ENCODE measurements at regions not wholly inside any gene's neighbourhood (a gene's known extent, or its start where the extent isn't known, plus 50 kb on each side); places are given as distances from the start of the nearest gene placed in this dataset.

DNA sequence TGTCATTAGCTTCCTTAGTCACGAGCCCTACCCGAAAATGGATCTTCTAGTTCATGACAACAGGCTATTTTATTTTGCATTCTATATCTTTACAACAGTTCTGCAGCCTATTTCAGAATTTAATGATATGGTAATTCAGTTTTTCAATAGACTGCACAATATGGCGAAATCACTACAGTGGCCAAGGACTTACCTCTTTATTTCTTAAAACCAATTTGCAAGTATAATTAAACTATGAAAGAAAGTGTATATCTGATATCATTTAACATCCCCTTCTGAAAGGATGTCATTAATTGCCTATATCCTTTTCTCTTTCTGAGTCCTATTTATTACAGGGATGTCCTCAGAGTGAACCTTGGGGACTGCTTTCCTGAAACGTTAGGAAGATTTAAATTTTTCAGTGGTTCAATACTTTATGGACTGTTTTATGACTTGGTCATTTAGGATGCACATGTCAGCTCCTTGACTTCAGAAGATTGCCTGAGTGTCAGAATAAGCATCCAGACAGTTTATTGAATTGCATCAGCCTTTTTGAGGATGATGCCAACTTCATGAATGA, 190.8 kb upstream of the GEMIN8 start:
- Histone ChIP-seq H3K27me3 (ENCODE audit: control insufficient read depth, insufficient read depth, low read length) (no peaks in the 10 kb centered on the region), H3K27ac (ENCODE audit: low read length) (no peak overlapping the region), H3K36me3 (ENCODE audit: control insufficient read depth, insufficient read depth, low read length) (no peaks in the 10 kb centered on the region), H3K4me1 (ENCODE audit: control insufficient read depth, insufficient read depth, low read length) (no peaks in the 10 kb centered on the region), H3K4me3 (ENCODE audit: low read length) (no peak overlapping the region), H3K9me3 (replicated peaks; ENCODE audit: control insufficient read depth, low read depth, low read length) (no peaks in the 10 kb centered on the region)
- 9% methylated on average over 1 of the region's 4 CpGs for WGBS (ENCODE audit: insufficient coverage)
- DNase-seq, result no peak

GRCh38 chrX:14209034-14209433, 179.3 kb upstream of the GEMIN8 start:
- no peak overlapping the region for H3K4me3 ChIP-seq (ENCODE audit: low read length)
- no peak overlapping the region for H3K27ac ChIP-seq (ENCODE audit: low read length)
- no peak for DNase-seq
- peaks cover 3% of the 10 kb centered on the region for H3K27me3 ChIP-seq (ENCODE audit: control insufficient read depth, insufficient read depth, low read length)
- no peaks in the 10 kb centered on the region for H3K36me3 ChIP-seq (ENCODE audit: control insufficient read depth, insufficient read depth, low read length)
- H3K9me3 ChIP-seq (replicated peaks; ENCODE audit: control insufficient read depth, low read depth, low read length), result peaks cover 4% of the 10 kb centered on the region
- WGBS (ENCODE audit: insufficient coverage), result no CpG with 5 or more reads among the region's 3 CpGs
- H3K4me1 ChIP-seq (ENCODE audit: control insufficient read depth, insufficient read depth, low read length), result no peaks in the 10 kb centered on the region

DNA sequence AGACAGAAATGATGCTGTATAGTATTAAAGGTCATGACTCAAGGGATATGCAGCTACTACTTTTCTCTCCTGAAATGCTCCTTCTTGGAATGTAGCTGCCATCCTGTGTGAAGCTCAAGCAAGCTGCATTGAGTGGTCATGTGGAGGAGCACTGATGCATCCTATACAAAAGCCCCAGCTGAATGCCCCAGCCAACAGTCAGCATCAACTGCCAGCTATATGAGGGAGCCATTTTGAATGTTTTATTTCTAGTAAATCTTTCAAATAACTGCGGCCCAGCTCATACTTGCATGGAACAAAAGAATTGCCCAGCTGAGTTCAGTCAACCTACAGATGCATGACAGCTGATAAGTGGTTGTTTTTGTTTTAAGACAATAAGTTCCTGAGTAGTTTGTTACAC, 165.0 kb upstream of the GEMIN8 start:
- 100% methylated on average over 1 of the region's 1 CpG for WGBS (ENCODE audit: insufficient coverage)
- H3K4me3 ChIP-seq (ENCODE audit: low read length), result no peak overlapping the region
- peaks cover 2% of the 10 kb centered on the region for H3K27me3 ChIP-seq (ENCODE audit: control insufficient read depth, insufficient read depth, low read length)
- no peaks in the 10 kb centered on the region for H3K4me1 ChIP-seq (ENCODE audit: control insufficient read depth, insufficient read depth, low read length)
- no peaks in the 10 kb centered on the region for H3K36me3 ChIP-seq (ENCODE audit: control insufficient read depth, insufficient read depth, low read length)
- H3K9me3 ChIP-seq (replicated peaks; ENCODE audit: control insufficient read depth, low read depth, low read length), result no peaks in the 10 kb centered on the region
- H3K27ac ChIP-seq (ENCODE audit: low read length), result no peak overlapping the region
- DNase-seq, result no peak

GRCh38 chrX:14193547-14193946, 163.9 kb upstream of the GEMIN8 start:
- H3K4me1 ChIP-seq (ENCODE audit: control insufficient read depth, insufficient read depth, low read length), result no peaks in the 10 kb centered on the region
- no peaks in the 10 kb centered on the region for H3K36me3 ChIP-seq (ENCODE audit: control insufficient read depth, insufficient read depth, low read length)
- no peak for DNase-seq
- WGBS (ENCODE audit: insufficient coverage), result no CpG with 5 or more reads among the region's 1 CpG
- no peaks in the 10 kb centered on the region for H3K9me3 ChIP-seq (replicated peaks; ENCODE audit: control insufficient read depth, low read depth, low read length)
- peaks cover 2% of the 10 kb centered on the region for H3K27me3 ChIP-seq (ENCODE audit: control insufficient read depth, insufficient read depth, low read length)
- no peak overlapping the region for H3K27ac ChIP-seq (ENCODE audit: low read length)
- no peak overlapping the region for H3K4me3 ChIP-seq (ENCODE audit: low read length)

DNA sequence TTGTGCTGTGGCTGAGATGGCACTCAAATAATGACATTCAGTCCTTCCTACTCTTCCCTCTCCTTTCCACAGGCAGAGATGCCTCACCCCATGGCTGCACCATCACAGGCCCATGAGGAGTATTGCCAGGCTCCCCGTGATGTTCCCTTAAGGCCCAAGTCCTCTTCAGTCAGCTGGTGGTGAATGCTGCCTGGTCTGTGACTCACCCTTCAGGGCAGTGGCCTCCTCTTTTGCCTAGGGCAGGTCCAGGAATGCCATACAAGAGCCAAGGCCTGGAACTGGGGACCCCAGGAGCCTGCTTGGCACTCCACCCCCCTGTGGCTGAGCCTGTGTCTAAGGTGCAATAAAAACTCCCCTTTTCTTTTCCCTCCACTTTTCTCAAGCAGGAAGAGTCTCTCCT, 144.2 kb upstream of the GEMIN8 start:
- no peaks in the 10 kb centered on the region for H3K4me1 ChIP-seq (ENCODE audit: control insufficient read depth, insufficient read depth, low read length)
- no peak for DNase-seq
- no peaks in the 10 kb centered on the region for H3K36me3 ChIP-seq (ENCODE audit: control insufficient read depth, insufficient read depth, low read length)
- no peak overlapping the region for H3K4me3 ChIP-seq (ENCODE audit: low read length)
- peaks cover 11% of the 10 kb centered on the region for H3K27me3 ChIP-seq (ENCODE audit: control insufficient read depth, insufficient read depth, low read length)
- WGBS (ENCODE audit: insufficient coverage), result no CpG with 5 or more reads among the region's 1 CpG
- H3K27ac ChIP-seq (ENCODE audit: low read length), result no peak overlapping the region
- no peaks in the 10 kb centered on the region for H3K9me3 ChIP-seq (replicated peaks; ENCODE audit: control insufficient read depth, low read depth, low read length)

DNA sequence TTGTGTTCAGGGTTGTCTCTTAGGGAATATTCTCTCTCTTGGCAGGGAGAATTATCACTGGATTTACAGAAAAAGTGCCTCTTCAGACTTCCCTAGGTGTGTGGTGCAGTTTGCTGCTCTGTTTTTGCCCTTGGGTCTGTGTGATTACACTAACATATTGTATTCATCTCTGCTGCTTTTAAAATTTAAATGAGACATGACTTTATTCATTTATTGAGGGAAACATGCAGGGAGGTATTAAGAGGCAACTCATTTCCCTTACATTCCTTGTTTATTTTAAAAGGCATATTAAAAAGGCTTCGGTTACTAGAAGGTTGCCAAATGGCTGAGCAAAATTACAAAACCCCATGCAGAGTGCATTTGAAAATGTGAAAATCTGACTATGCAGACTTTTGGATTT, 135.1 kb upstream of the GEMIN8 start:
- no peaks in the 10 kb centered on the region for H3K27me3 ChIP-seq (ENCODE audit: control insufficient read depth, insufficient read depth, low read length)
- H3K27ac ChIP-seq (ENCODE audit: low read length), result no peak overlapping the region
- no peaks in the 10 kb centered on the region for H3K36me3 ChIP-seq (ENCODE audit: control insufficient read depth, insufficient read depth, low read length)
- no peak for DNase-seq
- no CpG with 5 or more reads among the region's 1 CpG for WGBS (ENCODE audit: insufficient coverage)
- peaks cover 5% of the 10 kb centered on the region for H3K9me3 ChIP-seq (replicated peaks; ENCODE audit: control insufficient read depth, low read depth, low read length)
- no peak overlapping the region for H3K4me3 ChIP-seq (ENCODE audit: low read length)
- H3K4me1 ChIP-seq (ENCODE audit: control insufficient read depth, insufficient read depth, low read length), result no peaks in the 10 kb centered on the region

DNA sequence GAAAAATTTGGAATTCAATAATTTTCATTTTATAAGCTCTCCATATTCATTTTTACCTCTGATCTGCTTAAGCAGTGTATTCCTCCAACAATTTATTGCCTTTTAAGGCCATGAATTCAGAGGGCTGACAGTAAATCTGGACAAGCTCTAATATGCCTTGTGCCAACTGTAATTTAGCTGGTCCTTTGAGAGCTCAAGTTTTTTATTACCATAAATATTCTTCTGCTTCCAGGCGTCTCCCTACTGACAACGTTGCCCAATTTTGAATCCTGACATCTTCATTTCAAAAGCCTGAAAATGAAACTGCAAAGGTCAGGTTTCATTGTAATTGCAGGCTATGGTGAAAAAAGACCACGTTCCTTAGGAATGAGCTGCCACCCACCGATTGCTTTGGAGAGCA, 95.8 kb upstream of the GEMIN8 start:
- peak; percentile 11 for DNase-seq
- H3K4me3 ChIP-seq (ENCODE audit: low read length), result no peak overlapping the region
- peaks cover 13% of the 10 kb centered on the region for H3K27me3 ChIP-seq (ENCODE audit: control insufficient read depth, insufficient read depth, low read length)
- H3K27ac ChIP-seq (ENCODE audit: low read length), result no peak overlapping the region
- no peaks in the 10 kb centered on the region for H3K9me3 ChIP-seq (replicated peaks; ENCODE audit: control insufficient read depth, low read depth, low read length)
- no peaks in the 10 kb centered on the region for H3K36me3 ChIP-seq (ENCODE audit: control insufficient read depth, insufficient read depth, low read length)
- no peaks in the 10 kb centered on the region for H3K4me1 ChIP-seq (ENCODE audit: control insufficient read depth, insufficient read depth, low read length)
- 35% methylated on average over 2 of the region's 4 CpGs for WGBS (ENCODE audit: insufficient coverage)

GRCh38 chrX:14124562-14124961, 94.9 kb upstream of the GEMIN8 start:
- DNase-seq, result no peak
- H3K27me3 ChIP-seq (ENCODE audit: control insufficient read depth, insufficient read depth, low read length), result peaks cover 15% of the 10 kb centered on the region
- no peak overlapping the region for H3K27ac ChIP-seq (ENCODE audit: low read length)
- H3K9me3 ChIP-seq (replicated peaks; ENCODE audit: control insufficient read depth, low read depth, low read length), result no peaks in the 10 kb centered on the region
- H3K4me3 ChIP-seq (ENCODE audit: low read length), result no peak overlapping the region
- no peaks in the 10 kb centered on the region for H3K4me1 ChIP-seq (ENCODE audit: control insufficient read depth, insufficient read depth, low read length)
- no CpG with 5 or more reads among the region's 5 CpGs for WGBS (ENCODE audit: insufficient coverage)
- no peaks in the 10 kb centered on the region for H3K36me3 ChIP-seq (ENCODE audit: control insufficient read depth, insufficient read depth, low read length)

- Histone ChIP-seq H3K9me3 (replicated peaks; ENCODE audit: control insufficient read depth, low read depth, low read length) (no peaks in the 10 kb centered on the region), H3K4me3 (ENCODE audit: low read length) (no peak overlapping the region), H3K27ac (ENCODE audit: low read length) (no peak overlapping the region), H3K36me3 (ENCODE audit: control insufficient read depth, insufficient read depth, low read length) (no peaks in the 10 kb centered on the region), H3K4me1 (ENCODE audit: control insufficient read depth, insufficient read depth, low read length) (no peaks in the 10 kb centered on the region), H3K27me3 (ENCODE audit: control insufficient read depth, insufficient read depth, low read length) (peaks cover 22% of the 10 kb centered on the region)
- DNase-seq, result peak; percentile 65
- 12% methylated on average over 11 of the region's 13 CpGs for WGBS (ENCODE audit: insufficient coverage)
Measured at GRCh38 chrX:14095702-14096101, 66.0 kb upstream of the GEMIN8 start.

DNA sequence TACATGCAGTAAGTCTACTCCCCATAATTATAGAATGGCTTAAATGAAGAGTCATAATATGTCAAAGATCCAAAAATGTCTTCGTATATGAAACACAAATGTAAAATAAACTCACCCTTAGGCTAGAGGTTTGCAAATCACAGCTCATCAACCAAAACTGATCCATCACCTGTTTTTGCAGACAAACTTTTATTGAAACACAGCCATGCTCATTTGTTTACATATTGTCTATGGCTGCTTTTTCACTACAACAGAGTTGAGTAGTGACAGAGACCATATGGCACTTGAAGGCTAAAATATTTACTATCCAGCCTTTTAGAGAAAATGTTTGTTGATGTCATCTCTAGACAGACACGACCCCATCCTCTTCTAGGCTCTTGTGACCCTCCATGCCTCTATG, 64.5 kb upstream of the GEMIN8 start:
- no peaks in the 10 kb centered on the region for H3K4me1 ChIP-seq (ENCODE audit: control insufficient read depth, insufficient read depth, low read length)
- no peak overlapping the region for H3K4me3 ChIP-seq (ENCODE audit: low read length)
- peaks cover 19% of the 10 kb centered on the region for H3K27me3 ChIP-seq (ENCODE audit: control insufficient read depth, insufficient read depth, low read length)
- H3K27ac ChIP-seq (ENCODE audit: low read length), result no peak overlapping the region
- DNase-seq, result no peak
- WGBS (ENCODE audit: insufficient coverage), result no CpG with 5 or more reads among the region's 2 CpGs
- H3K36me3 ChIP-seq (ENCODE audit: control insufficient read depth, insufficient read depth, low read length), result no peaks in the 10 kb centered on the region
- H3K9me3 ChIP-seq (replicated peaks; ENCODE audit: control insufficient read depth, low read depth, low read length), result no peaks in the 10 kb centered on the region

GRCh38 chrX:14084466-14084865, 54.8 kb upstream of the GEMIN8 start:
- no peak overlapping the region for H3K4me3 ChIP-seq (ENCODE audit: low read length)
- H3K27me3 ChIP-seq (ENCODE audit: control insufficient read depth, insufficient read depth, low read length), result peaks cover 7% of the 10 kb centered on the region
- no peaks in the 10 kb centered on the region for H3K4me1 ChIP-seq (ENCODE audit: control insufficient read depth, insufficient read depth, low read length)
- H3K9me3 ChIP-seq (replicated peaks; ENCODE audit: control insufficient read depth, low read depth, low read length), result no peaks in the 10 kb centered on the region
- WGBS (ENCODE audit: insufficient coverage), result no CpG with 5 or more reads among the region's 1 CpG
- H3K36me3 ChIP-seq (ENCODE audit: control insufficient read depth, insufficient read depth, low read length), result no peaks in the 10 kb centered on the region
- no peak for DNase-seq
- H3K27ac ChIP-seq (ENCODE audit: low read length), result no peak overlapping the region
